Epithelial cell of prostate (primary cell): ENCODE measurements at regions not wholly inside any gene's neighbourhood (a gene's known extent, or its start where the extent isn't known, plus 50 kb on each side); places are given as distances from the start of the nearest gene placed in this dataset.

Source experiments
- DNase-seq: peaks from one replicate; pipeline ENCODE4 v3.0.0-alpha.2; 2011; ENCODE audit warnings: low read depth, low spot score
- H3K27ac ChIP-seq: fragments of 450-650 bp; 2 replicates; pipeline ENCODE4 v1.5.1; 2017; ENCODE audit warnings: mild to moderate bottlenecking

DNA sequence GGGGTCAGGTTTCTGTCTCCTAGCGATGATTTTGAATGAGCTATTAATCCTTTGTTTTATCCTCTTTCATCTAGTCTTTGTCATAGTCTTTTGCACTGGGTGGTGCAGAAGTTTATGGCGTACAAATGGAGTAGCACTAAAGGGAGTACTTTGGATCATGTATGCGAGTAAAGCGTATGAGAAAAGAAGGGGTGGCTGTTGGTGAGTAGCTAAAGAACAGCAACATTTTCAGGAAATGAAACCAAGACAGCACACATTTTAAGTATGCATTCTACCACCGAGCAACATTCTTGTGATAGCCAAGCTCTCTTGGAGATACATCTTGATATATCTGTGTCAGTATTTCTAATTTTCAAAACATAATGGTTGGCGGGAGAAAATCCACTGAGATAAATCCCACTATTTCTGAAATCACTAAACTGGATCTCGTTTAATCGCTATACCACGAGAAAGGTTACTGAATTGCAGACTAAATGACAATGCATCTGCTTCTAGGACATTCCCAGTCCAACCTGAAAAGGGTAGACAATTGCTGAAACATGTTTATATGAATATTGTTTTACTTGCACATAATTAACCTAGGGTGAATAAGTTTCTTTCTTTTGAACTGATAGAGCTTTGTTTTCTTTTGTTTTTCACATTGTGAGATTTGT, 196.1 kb downstream of the TRIM27 start:
- H3K27ac ChIP-seq: no peak overlapping the region
- no peak for DNase-seq

- no peak for DNase-seq
- H3K27ac ChIP-seq: no peak overlapping the region
These were observed 194.0 kb downstream of the TRIM27 start for GRCh38 chr6:28729501-28730402.

DNA sequence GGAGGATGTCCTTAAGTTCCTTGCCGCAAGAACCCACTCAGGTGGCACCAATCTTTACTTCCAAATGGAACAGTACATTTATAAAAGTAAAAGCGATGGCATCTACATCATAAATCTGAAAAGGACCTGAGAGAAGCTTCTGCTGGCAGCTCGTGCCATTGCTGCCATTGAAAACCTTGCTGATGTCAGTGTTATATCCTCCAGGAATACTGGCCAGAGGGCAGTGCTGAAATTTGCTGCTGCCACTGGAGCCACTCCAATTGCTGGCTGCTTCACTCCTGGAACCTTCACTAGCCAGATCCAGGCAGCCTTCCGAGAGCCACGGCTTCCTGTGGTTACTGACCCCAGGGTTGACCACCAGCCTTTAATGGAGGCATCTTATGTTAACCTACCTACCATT, 191.7 kb downstream of the TRIM27 start:
- H3K27ac ChIP-seq: no peak overlapping the region
- DNase-seq: no peak

GRCh38 chr6:28734443-28734959, 189.3 kb downstream of the TRIM27 start:
- no peak for DNase-seq
- H3K27ac ChIP-seq: no peak overlapping the region

- H3K27ac ChIP-seq: no peak overlapping the region
- no peak for DNase-seq
These were observed 187.7 kb downstream of the TRIM27 start for GRCh38 chr6:28736121-28736520.

DNA sequence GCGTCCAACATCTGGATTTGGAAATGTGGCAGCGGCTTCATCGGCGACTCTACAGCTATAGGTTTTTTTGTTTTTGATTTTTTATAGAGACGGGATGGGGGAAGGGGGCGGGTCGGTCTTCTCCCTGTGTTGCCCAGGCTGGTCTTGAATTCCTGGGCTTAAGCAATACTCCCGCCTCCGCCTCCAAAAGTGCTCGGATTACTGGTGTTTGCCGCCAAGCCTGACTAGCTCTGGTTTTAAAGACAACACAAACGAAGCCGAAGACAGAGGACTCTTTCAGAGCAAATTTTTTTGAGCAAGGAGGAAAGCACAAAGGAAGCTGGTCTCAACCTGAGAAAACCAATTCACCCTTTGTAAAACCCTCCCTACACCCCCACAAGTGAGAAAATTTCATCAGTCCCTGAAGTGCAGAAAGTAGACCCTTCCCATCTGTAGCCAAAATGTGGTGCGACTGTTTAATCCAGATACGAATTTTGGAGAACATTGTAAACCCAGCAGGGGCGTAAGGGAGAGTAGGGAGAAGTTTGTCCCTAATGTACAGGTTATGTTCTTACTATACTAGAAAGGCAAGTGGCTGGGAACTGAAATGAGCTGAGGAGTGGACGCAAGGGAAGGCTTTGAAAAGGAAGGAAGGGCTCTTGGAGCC, 185.9 kb downstream of the TRIM27 start:
- H3K27ac ChIP-seq: no peak overlapping the region
- no peak for DNase-seq

DNA sequence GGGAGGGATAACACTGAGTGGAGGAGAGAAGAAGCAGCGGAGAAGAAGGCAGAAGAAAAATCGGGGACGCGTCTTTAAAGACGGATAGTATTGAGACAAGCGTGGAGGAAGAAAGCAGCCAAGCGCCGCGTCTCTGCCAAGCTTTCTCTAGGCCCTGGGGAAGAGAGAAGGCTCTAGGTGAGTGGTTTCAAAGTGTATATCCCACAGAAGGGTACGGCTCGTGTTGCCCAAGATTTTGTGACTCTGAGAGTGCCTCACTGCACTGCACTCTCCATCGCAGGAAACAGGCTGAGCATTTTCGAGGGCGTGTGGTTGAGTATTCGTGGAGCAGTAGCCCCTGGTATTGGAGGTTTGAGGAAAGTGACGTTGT, 185.4 kb downstream of the TRIM27 start:
- DNase-seq: no peak
- H3K27ac ChIP-seq: no peak overlapping the region

DNA sequence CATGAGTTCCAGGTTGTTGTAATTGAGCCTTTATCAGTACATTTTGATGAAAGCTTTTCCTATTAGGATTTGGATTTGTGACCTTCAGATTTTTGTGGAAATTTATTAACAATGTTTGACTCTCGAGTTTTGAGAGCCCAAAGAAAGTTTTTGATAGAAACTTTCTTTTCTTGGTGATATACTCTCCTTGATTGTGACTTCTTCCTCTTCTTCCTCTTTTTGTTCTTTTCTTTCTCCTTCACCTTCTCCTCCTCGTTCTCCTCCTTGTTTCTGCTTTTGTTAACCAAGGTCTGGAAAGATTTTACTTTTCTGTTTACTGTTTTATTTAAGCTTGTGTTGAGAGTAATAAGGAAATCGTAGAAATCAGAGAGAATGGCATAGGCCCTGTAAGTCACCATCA, 182.4 kb downstream of the TRIM27 start:
- no peak overlapping the region for H3K27ac ChIP-seq
- DNase-seq: no peak

GRCh38 chr6:28742668-28743270, 181.0 kb downstream of the TRIM27 start:
- no peak for DNase-seq
- H3K27ac ChIP-seq: no peak overlapping the region

- no peak overlapping the region for H3K27ac ChIP-seq
- no peak for DNase-seq
These were observed 180.5 kb downstream of the TRIM27 start for GRCh38 chr6:28743271-28743789.

GRCh38 chr6:28747083-28747630, 176.6 kb downstream of the TRIM27 start:
- H3K27ac ChIP-seq: no peak overlapping the region
- no peak for DNase-seq

GRCh38 chr6:28747631-28748157, 176.1 kb downstream of the TRIM27 start:
- no peak overlapping the region for H3K27ac ChIP-seq
- no peak for DNase-seq

- no peak for DNase-seq
- no peak overlapping the region for H3K27ac ChIP-seq
These were observed 175.6 kb downstream of the TRIM27 start for GRCh38 chr6:28748192-28748591.

DNA sequence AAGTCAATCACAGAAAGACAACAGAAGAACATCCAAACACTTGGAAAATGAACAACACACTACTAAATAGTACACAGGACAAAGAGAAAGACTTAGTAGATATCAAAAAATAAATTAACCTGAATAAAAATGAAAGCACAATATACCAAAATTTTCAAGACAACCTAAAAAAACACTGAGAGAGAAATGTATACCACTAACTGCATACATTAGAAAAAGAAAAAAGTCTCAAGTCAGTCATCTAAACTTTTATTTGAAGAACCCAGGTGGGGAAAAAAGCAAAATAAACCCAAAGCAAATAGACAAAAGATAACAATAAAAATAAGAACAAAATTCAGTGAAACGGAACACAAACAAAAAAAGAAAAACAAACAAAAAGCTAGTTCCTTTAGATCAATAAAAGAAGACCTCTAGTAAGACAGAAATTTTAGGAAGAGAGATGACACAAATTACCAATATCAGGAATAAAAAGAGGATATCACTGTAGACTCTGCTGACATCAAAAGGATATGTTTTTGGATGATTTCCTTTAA, 172.8 kb downstream of the TRIM27 start:
- H3K27ac ChIP-seq: no peak overlapping the region
- no peak for DNase-seq

DNA sequence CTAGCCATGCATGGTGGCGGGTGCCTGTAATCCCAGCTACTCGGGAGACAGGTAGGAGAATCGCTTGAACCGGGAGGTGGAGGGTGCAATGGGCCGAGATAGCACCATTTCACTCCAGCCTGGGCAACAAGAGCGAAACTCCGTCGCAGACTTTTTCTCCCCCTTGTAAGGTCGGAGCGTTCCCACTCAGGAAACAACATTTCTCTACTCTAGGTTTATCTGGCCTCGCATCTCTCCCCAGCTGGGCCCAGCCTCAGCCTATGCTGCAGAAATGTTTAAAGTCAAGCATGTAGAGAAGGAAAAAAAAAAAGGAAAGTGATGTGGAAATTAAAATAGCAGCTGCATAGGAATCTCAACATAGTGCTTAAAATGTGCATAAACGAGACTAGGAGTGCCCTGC, 172.3 kb downstream of the TRIM27 start:
- no peak for DNase-seq
- no peak overlapping the region for H3K27ac ChIP-seq

- H3K27ac ChIP-seq: no peak overlapping the region
These were observed 171.8 kb downstream of the TRIM27 start for GRCh38 chr6:28751963-28752350.

GRCh38 chr6:28757429-28758045, 166.2 kb downstream of the TRIM27 start:
- no peak overlapping the region for H3K27ac ChIP-seq
- DNase-seq: no peak

More at GRCh38 chr6:28751963-28752350, 171.8 kb downstream of the TRIM27 start:
- no peak for DNase-seq

- no peak for DNase-seq
- no peak overlapping the region for H3K27ac ChIP-seq
These were observed 165.6 kb downstream of the TRIM27 start for GRCh38 chr6:28758046-28758817.
